Activated CD8-positive, alpha-beta memory T cell treated with anti-CD3 and anti-CD28 coated beads for 36 hours (primary cell): ENCODE measurements at regions not wholly inside any gene's neighbourhood (a gene's known extent, or its start where the extent isn't known, plus 50 kb on each side); places are given as distances from the start of the nearest gene placed in this dataset.
"Not testable (repeated sequence)": the region's sequence is repeated elsewhere in the genome, so short reads cannot be mapped to it uniquely, and the experiment has no call there.

ENCODE experiments used
- CTCF ChIA-PET: fragments of 350-600 bp; sonication (Branson Sonifier 250); formaldehyde crosslinking; loops from one replicate; lab custom pipeline; 2021; ENCODE audit warnings: antibody characterized with exemption; lab: Charles Lee
- POLR2A ChIA-PET: fragments of 350-600 bp; sonication (Branson Sonifier 250); formaldehyde crosslinking; loops from one replicate; lab custom pipeline; 2021; ENCODE audit warnings: antibody characterized with exemption; lab: Charles Lee

DNA sequence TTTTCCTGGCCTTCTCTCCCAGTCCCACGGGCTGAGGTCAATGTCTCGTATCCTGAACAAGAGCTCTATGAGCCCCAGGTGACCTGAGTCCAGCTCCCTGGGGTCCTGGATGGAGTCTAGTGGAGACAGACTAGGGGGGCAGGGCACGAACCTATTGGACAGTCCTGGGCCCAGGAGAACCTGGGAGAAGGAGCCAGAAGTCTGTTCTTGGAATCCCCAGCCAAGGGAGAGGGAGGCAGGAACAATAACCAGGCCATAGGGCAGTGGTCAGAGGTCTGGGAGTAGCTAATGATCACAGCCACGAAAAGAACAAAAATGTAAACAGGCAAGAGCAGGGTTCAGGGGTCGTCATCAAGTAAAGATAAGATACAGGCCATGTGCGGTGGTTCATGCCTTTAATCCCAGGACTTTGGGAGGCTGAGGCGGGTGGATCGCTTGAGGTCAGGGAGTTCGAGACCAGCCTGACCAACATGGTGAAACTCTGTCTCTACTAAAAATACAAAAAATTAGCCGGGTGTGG, 60.8 kb downstream of the COPRS start:
- CTCF ChIA-PET: no interaction called here

DNA sequence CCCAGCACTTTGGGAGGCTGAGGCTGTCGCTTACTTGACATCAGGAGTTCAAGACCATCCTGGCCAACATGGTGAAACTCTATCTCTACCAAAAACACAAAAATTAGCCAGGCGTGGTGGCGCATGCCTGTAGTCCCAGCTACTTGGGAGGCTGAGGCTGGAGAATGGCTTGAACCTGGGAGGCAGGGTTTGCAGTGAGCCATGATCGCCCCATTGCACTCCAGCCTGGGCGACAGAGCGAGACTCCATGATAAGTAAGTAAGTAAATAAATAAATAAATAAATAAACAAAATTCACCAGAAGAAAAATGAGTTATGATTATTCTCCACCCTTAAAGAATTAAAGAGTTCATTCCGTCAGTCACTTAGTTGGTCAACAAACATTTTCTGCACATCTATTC, 63.1 kb downstream of the COPRS start:
- POLR2A ChIA-PET, CTCF ChIA-PET: not testable (repeated sequence)

More for the DNA sequence above, 60.8 kb downstream of the COPRS start:
- POLR2A ChIA-PET: no interaction called here

DNA sequence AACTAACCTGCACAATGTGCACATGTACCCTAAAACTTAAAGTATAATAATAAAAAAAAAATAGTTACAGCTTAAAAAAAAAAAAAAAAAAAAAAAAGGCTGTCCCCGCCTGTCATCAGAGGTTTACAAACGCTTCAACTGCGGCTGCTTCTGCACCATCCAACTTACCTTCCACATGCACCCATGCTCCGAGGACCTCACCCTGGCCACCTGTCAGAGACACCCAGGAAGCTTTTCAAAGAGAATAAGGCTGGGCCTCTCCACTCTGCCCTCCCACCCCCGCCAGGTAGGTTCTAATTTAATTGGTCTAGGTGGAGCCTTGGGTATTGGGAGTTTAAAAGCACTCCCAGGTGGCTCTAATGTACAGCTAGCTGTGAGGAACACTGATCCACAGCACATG, 64.9 kb downstream of the COPRS start:
- ChIA-PET POLR2A (no interaction called here), CTCF (interaction anchor here (0.5 to 0.7 kb wide), 2 partner anchors 270 to 503 kb away, joined by 3 to 4 read pairs; no protein-coding TSS in a partner anchor)

DNA sequence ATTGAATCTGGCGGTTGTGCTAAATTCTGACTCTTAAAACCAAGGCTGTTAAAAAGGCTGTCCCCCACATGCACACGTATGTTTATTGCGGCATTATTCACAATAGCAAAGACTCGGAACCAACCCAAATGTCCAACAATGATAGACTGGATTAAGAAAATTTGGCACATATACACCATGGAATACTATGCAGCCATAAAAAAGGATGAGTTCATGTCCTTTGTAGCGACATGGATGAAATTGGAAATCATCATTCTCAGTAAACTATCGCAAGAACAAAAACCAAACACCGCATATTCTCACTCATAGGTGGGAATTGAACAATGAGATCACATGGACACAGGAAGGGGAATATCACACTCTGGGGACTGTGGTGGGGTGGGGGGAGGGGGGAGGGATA, 65.4 kb downstream of the COPRS start:
- POLR2A ChIA-PET: not testable (repeated sequence)
- CTCF ChIA-PET: interaction anchor here (0.5 kb wide), 1 partner anchor 504 kb away, joined by 4 read pairs; no protein-coding TSS in a partner anchor

DNA sequence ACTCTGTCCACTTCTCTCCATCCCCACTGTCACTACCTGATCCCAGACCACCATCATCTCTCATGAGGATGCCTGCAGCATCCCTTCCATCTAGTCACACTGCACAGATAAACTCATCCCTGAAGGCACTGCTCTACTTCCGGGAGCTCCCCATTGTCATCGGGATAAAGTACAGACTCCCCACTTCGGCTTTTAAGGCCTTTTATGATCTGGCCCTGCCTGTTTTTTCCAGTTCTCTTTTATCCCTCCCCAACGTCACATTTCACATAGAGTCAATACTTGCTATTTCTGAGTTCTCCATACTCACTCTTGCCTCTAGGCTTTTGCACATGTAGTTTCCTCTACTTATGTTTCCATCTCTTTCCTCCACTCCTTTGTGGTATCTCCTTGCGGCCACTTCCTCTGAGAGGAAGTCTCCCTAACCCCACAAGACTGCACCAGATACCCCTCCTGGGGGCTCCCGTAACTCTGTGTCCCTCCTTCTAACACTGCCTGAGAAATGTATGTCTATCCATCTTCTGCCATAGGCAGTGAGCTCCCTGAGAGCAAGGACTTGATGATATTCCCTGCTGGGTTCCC, 66.9 kb downstream of the COPRS start:
- ChIA-PET CTCF (no interaction called here), POLR2A (no interaction called here)

DNA sequence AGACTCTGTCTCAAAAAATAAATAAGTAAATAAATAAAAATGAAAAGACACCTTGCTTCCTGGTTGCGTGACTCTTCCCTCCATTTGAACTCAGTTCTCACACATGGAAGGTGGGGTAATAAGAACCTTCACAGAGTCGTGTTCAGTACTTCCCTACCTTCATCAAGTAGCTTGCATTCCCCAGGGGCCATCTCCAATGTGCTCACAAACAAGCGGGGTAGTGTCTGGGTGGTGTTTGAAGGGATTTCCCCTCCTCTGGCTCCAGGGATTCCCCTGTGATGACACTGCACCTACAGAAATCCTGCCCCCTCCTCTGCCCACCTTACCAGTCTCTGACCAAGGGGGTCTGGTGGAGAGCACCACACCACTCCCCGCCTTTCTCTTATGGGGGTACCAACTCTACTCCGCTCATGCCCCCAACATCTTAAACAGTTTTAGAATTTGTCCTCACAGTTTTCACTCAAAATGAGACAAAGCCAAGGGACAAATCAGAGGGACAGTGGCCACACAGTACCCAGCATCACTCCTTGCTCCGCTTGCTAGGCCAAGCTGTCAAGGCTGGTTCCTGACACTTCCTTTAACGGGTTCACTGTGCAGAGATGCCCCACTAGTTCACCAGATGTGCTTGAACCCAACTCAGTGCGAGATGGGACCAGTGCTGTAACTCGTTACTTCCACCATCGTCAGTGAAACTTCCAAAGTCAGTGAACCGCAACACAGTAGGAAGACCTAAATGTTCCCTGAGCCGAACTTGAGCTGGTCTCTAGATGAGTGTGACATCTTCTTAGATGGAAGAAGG, 69.1 kb downstream of the COPRS start:
- ChIA-PET CTCF (no interaction called here), POLR2A (no interaction called here)

DNA sequence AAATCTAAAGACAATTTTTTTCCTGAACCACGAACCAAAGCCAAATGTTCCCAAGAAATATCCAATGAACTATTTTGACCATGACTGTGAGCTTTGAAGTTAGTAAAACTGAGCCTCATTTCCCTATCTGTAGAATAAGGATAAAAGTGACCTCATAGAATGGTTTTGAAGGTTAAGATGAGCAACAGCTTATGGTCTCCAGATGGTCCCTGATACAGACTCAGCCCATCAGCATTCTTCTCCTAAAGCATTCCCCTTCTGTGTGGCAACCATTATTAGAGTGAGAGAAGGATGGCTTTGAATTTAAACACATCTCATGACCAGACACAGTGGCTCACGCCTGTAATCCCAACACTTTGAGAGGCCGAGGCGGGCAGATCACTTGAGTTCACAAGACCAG, 70.1 kb downstream of the COPRS start:
- CTCF ChIA-PET: no interaction called here
- POLR2A ChIA-PET: no interaction called here

DNA sequence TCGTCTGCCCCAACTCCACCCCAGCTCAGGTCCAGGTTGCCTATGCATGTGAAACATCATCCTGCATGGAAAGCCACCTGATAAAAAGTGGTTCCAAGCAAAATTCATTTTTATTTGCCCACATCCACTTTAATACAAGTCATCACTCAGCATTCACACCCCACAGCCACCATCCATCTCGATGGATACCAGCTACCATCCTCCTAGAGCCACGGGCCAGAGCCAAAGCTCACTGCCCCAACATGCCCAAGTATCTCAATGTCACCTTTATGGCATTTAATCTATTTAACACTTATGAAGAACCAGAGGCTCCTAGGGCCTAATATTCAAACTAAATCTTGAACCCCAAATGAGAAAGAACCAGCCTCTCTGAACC, 70.5 kb downstream of the COPRS start:
- CTCF ChIA-PET: no interaction called here
- POLR2A ChIA-PET: no interaction called here

DNA sequence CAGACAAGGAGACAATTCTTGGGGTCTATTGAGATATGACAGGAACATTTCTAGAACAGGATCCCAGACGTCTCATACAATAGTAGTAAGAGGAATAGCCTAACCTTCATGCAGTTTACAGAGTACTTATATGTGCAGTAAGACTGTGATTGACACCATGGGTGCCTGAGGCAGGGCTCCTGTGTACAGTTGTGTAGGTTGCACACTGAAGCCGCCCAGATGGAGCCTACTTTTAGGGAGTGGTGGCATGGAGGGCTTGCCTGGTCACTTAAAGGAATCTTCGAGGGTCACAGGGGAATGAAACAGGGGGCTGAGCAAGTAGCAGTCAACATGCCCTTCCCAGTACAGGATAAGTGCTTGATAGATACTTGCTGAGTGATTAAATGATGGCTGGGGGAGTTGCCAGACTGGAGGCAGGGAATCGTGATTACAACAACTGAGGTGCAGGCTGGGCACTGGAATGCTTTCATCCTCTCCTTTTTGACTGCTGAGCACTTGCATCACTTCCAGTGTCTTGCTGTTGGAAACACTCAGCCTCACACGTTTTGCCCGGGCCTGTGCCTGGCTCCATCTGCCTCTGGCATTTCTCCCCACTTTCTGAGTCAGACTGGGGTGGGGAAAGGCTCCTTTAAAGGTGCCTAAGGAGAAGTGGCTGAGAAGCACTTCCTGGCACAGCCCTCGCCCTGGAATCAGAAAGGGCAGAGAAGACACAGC, 71.0 kb downstream of the COPRS start:
- ChIA-PET CTCF (no interaction called here), POLR2A (no interaction called here)

DNA sequence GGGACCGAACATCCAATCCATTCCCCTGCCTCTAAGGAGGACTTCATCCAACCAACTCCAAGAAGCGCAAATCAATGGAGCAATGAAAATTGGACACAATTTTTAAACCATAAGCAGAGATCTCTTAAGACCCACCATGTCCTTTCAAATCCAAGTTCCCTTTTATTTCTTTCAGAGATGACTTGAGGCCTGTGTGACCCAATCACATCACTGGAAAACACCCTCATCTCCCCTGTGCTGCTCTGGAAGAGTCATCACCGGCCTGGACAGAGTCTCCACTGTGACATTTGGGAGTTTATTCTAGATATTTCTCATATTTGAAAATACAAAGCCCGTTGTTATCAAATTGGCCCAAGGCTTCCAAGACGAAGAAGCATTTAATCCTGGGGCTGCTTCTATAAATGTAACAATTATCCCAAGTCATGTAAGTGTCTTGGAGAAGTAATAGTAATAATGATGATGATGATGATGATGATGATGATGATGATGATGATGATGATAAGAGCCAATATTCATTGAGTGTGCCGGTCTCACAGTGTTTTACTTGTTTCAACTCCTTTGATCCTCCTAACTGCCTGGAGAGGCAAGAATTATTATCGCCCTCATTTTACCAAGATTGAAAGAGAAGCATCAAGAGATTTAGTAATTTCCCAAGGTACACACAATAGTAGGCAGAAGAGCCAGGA, 72.1 kb downstream of the COPRS start:
- POLR2A ChIA-PET: no interaction called here
- CTCF ChIA-PET: no interaction called here

DNA sequence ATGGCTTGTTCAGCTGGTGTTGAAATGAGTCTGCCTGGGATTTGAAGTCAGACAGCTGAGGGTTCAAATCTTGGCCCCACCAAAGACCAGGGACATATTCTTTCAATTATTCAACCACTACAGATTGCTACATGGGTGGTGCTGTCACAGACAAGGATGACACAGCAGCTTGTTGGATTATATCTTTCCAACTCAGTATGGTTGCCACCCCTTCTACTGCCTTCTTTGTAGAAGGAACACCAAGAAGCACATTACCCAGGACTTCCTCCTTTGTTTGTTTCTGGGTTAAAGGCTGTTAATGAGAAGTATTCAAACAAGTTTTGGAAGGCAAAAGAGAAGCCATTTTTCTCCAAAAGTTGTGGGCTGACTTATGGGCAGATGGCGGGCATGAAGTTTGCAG, 78.6 kb downstream of the COPRS start:
- ChIA-PET POLR2A (no interaction called here), CTCF (no interaction called here)

DNA sequence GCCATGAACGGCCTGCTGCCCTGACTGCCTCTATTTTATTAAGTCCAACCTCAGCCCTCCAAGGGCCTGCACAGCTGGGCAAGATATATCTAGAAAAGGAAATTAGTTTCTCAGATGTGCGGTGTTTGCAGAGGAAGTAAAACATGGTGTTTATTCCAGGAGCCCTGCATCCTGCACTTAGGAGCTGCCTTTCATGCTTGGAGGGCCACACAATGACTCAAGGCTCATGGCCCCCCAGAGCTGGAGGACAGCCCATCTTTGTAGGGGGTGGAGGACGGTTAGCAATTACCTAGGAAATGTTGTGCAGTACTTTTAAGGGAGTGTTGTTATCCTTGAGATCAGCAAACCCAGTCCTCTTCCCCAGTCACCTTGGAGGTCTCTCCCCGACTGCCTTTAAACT, 80.5 kb downstream of the COPRS start:
- POLR2A ChIA-PET: no interaction called here

DNA sequence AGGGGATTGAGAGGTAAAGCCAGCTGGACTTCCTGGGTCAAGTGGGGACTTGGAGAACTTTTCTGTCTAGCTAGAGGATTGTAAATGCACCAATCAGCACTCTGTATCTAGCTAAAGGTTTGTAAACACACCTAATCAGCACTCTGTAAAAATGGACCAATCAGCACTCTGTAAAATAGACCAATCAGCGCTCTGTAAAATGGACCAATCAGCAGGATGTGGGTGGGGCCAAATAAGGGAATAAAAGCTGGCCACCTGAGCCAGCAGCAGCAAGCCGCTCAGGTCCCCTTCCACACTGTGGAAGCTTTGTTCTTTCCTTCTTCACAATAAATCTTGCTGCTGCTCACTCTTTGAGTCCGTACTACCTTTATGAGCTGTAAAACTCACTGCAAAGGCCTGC, 87.7 kb downstream of the COPRS start:
- CTCF ChIA-PET, POLR2A ChIA-PET: not testable (repeated sequence)

More for the DNA sequence above, 80.5 kb downstream of the COPRS start:
- CTCF ChIA-PET: interaction anchor here (1.4 kb wide), 1 partner anchor 64 kb away, joined by 3 read pairs; no protein-coding TSS in a partner anchor

DNA sequence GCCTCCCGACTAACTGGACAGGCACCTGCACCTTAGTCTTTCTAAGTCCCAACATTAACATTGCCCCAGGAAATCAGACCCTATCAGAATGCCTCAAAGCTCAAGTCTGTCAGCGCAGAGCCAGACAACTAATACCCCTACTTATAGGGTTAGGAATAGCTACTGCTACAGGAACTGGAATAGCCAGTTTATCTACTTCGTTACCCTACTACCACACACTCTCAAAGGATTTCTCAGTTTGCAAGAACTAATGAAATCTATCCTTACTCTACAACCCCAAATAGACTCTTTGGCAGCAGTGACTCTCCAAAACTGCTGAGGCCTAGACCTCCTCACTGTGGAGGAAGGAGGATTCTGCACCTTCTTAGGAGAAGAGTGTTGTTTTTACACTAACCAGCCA, 88.5 kb downstream of the COPRS start:
- CTCF ChIA-PET, POLR2A ChIA-PET: not testable (repeated sequence)

DNA sequence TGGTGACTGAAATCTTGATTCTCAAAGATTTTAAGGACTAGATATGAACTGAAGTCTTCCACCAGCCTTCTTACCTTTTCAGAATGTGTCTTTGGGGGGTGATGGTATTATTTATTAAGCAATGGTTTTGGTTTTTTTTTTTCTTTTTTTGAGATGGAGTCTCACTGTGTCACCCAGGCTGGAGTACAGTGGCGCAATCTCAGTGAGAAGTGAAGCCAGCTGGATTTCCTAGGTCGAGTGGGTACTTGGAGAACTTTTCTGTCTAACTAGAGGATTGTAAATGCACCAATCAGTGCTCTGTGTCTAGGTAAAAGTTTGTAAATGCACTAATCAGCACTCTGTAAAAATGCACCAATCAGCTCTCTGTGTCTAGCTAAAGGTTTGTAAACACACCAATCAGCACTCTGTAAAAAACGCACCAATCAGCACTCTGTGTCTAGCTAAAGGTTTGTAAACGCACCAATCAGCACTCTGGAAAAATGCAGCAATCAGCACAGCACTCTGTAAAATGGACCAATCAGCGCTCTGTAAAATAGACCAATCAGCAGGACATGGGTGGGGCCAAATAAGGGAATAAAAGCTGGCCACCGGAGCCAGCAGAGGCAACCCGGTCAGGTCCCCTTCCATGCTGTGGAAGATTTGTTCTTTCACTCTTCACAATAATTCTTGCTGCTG, 97.1 kb downstream of the COPRS start:
- POLR2A ChIA-PET, CTCF ChIA-PET: not testable (repeated sequence)

DNA sequence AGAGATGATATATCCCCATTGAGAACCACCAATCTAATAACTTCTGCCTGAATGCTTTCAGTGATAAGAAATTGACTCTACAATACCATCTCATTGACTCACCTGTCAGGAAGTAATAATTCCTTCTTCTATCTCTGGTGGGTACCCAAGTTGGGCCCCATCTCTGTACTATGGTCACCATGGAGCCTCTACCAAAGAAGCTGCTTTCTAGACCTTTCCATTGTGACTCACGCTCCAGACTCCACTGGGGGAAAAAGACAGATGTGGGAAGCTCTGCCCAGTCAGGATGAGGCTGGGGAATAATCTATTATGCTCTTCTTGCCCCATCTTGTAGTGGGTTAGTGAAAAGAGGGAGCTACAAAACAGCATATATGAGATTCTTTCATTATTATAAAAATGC, 100.4 kb downstream of the COPRS start:
- CTCF ChIA-PET: no interaction called here
- POLR2A ChIA-PET: no interaction called here

DNA sequence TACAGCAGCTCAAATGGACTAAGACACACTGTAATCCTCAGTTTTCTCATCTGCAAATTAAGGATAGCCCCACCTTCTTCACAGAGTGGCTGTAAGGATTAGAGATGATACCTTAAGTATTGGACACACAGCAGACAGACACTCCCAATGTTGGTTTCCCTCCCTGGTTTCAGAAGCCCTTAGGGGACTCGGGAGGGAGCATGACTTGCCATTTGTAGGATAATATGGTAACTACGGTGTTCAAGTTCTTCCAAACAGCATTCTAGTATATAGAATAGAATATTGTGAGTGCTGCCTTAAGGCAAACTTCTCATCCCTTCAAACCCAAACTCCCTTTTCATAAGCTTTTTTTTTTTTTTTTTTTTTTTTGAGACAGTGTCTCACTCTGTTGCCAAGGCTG, 101.9 kb downstream of the COPRS start:
- CTCF ChIA-PET: no interaction called here
- POLR2A ChIA-PET: no interaction called here

DNA sequence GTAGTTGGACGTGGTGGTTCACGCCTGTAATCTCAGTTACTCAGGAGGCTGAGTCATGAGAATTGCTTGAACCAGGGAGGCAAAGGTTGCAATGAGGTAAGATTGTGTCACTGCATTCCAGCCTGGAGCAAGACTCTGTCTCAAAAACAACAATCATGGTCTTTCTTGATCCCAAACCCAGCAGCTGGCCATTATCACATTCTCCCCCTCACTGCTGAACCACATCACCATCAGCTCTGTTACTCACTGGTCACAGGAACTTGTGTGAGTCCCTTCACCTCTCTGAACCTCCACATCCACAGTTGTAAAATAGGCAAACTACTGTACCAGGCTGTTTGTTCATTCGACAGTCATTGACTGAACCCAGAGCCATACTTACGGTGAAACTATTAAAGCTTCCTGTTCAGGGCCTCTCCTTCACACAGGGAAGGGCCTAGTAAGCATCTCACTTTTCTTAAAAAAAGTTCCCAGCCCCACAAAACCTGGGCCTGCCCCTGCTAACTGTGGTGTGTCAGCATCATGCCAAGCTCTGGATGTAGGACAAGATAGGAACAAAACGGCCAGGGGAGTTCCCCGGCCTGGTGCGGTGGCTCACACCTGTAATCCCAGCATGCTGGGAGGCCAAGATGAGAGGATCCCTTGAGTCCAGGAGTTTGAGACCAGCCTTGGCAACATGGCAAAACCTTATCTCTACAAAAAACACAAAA, 104.7 kb downstream of the COPRS start:
- ChIA-PET POLR2A (no interaction called here), CTCF (interaction anchor here (0.9 kb wide), 1 partner anchor 88 kb away, joined by 3 read pairs; no protein-coding TSS in a partner anchor)

DNA sequence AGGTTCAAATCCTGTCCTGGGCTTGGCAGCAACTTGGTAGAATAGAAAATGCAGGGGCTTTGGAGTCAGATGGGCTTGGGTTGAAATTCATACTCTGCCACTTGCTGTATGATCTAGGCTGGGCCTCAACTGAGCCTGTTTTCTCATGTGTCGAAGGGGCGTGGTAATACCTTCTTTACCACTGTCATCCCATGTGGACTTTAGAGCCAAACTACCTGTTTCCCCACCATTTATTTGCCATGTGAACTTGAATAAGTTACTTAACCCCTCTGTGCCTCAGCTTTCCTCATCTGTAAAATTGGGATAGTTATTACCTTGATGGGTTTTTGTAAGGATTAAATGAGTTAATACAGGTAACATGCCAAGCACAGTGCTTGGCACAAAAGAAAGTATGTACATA, 106.0 kb downstream of the COPRS start:
- ChIA-PET POLR2A (no interaction called here), CTCF (no interaction called here)
